OCI-LY3 (cell line): ENCODE measurements at regions not wholly inside any gene's neighbourhood (a gene's known extent, or its start where the extent isn't known, plus 50 kb on each side); places are given as distances from the start of the nearest gene placed in this dataset.

Experiments used
- EZH2phosphoT487 ChIP-seq: fragments of 200-600 bp; shearing (Covaris generic); IDR thresholded peaks from 2 replicates; pipeline ENCODE4 v1.6.1; 2018; ENCODE audit warnings: antibody characterized with exemption, mixed run types, low read depth
- TF ChIP-seq, protein P1 (sequence below): fragments of 200-600, 300-600 bp; sonication (generic); IDR thresholded peaks from 2 replicates; pipeline ENCODE4 v1.5.1; 2014; ENCODE audit warnings: antibody characterized with exemption, low read length, low read depth

DNA sequence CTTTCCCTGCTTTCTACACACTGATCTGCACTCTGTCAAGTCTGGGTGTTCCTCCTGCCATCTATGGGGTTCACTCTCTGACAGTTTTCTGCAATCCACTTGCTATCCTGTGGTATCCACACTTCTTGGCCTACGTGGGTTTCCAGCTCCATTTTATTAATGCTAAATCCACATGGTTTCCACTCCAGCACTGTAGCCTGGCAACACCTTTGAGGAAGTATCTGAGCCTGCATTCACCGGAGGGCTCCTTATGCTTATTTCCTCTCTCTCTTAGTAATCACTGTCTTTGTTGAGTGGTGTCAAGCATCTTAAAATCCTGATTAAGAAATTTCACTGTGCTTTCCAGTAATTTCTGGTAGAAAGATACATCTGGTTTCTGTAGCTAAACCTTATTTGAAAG is 703.7 kb downstream of the TMEM121 start:
- no peak for TF ChIP-seq EZH2phosphoT487
- TF ChIP-seq, protein P1, sequence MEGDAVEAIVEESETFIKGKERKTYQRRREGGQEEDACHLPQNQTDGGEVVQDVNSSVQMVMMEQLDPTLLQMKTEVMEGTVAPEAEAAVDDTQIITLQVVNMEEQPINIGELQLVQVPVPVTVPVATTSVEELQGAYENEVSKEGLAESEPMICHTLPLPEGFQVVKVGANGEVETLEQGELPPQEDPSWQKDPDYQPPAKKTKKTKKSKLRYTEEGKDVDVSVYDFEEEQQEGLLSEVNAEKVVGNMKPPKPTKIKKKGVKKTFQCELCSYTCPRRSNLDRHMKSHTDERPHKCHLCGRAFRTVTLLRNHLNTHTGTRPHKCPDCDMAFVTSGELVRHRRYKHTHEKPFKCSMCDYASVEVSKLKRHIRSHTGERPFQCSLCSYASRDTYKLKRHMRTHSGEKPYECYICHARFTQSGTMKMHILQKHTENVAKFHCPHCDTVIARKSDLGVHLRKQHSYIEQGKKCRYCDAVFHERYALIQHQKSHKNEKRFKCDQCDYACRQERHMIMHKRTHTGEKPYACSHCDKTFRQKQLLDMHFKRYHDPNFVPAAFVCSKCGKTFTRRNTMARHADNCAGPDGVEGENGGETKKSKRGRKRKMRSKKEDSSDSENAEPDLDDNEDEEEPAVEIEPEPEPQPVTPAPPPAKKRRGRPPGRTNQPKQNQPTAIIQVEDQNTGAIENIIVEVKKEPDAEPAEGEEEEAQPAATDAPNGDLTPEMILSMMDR, result no peak
